ENCODE measurements at regions not wholly inside any gene's neighbourhood (a gene's known extent, or its start where the extent isn't known, plus 50 kb on each side); places are given as distances from the start of the nearest gene placed in this dataset.

DNA sequence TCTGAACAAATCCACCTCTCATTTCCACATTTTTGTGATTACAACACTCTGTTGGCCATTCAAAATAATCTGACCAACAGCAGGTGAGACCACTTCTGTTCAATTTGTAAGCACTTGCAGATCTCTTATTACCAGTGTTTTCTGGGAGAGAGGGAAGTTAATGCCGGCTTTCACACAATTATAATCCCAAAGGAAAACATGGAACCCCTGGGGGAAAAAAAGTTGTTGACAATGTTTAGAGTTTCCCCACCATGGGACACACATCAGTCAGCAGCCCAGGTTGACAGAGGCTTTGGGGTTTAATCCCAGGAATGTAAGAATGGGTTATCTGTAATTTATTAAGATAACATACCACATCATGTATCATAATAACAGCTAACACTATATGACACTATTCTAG, 68.4 kb upstream of the TNFSF4 start:
- TF ChIP-seq, protein P1, sequence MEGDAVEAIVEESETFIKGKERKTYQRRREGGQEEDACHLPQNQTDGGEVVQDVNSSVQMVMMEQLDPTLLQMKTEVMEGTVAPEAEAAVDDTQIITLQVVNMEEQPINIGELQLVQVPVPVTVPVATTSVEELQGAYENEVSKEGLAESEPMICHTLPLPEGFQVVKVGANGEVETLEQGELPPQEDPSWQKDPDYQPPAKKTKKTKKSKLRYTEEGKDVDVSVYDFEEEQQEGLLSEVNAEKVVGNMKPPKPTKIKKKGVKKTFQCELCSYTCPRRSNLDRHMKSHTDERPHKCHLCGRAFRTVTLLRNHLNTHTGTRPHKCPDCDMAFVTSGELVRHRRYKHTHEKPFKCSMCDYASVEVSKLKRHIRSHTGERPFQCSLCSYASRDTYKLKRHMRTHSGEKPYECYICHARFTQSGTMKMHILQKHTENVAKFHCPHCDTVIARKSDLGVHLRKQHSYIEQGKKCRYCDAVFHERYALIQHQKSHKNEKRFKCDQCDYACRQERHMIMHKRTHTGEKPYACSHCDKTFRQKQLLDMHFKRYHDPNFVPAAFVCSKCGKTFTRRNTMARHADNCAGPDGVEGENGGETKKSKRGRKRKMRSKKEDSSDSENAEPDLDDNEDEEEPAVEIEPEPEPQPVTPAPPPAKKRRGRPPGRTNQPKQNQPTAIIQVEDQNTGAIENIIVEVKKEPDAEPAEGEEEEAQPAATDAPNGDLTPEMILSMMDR (IDR thresholded peaks at IDR 0.05) = no peak
- TF ChIP-seq, protein P2, sequence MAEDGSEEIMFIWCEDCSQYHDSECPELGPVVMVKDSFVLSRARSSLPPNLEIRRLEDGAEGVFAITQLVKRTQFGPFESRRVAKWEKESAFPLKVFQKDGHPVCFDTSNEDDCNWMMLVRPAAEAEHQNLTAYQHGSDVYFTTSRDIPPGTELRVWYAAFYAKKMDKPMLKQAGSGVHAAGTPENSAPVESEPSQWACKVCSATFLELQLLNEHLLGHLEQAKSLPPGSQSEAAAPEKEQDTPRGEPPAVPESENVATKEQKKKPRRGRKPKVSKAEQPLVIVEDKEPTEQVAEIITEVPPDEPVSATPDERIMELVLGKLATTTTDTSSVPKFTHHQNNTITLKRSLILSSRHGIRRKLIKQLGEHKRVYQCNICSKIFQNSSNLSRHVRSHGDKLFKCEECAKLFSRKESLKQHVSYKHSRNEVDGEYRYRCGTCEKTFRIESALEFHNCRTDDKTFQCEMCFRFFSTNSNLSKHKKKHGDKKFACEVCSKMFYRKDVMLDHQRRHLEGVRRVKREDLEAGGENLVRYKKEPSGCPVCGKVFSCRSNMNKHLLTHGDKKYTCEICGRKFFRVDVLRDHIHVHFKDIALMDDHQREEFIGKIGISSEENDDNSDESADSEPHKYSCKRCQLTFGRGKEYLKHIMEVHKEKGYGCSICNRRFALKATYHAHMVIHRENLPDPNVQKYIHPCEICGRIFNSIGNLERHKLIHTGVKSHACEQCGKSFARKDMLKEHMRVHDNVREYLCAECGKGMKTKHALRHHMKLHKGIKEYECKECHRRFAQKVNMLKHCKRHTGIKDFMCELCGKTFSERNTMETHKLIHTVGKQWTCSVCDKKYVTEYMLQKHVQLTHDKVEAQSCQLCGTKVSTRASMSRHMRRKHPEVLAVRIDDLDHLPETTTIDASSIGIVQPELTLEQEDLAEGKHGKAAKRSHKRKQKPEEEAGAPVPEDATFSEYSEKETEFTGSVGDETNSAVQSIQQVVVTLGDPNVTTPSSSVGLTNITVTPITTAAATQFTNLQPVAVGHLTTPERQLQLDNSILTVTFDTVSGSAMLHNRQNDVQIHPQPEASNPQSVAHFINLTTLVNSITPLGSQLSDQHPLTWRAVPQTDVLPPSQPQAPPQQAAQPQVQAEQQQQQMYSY (CRISPR knock-in tag; IDR thresholded peaks at IDR 0.05) = no peak
- TF ChIP-seq MXD4 (CRISPR knock-in tag; IDR thresholded peaks at IDR 0.05; ENCODE audit: borderline replicate concordance) (no peak), SP1 (CRISPR knock-in tag; conservative IDR thresholded peaks at IDR 0.05) (no peak), ZNF396 (CRISPR knock-in tag; IDR thresholded peaks at IDR 0.05; ENCODE audit: borderline replicate concordance) (no peak)
- TF ChIP-seq, protein P3, sequence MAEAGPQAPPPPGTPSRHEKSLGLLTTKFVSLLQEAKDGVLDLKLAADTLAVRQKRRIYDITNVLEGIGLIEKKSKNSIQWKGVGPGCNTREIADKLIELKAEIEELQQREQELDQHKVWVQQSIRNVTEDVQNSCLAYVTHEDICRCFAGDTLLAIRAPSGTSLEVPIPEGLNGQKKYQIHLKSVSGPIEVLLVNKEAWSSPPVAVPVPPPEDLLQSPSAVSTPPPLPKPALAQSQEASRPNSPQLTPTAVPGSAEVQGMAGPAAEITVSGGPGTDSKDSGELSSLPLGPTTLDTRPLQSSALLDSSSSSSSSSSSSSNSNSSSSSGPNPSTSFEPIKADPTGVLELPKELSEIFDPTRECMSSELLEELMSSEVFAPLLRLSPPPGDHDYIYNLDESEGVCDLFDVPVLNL (CRISPR knock-in tag; IDR thresholded peaks at IDR 0.05; ENCODE audit: borderline replicate concordance, low read depth) = no peak
- TF ChIP-seq, protein P4, sequence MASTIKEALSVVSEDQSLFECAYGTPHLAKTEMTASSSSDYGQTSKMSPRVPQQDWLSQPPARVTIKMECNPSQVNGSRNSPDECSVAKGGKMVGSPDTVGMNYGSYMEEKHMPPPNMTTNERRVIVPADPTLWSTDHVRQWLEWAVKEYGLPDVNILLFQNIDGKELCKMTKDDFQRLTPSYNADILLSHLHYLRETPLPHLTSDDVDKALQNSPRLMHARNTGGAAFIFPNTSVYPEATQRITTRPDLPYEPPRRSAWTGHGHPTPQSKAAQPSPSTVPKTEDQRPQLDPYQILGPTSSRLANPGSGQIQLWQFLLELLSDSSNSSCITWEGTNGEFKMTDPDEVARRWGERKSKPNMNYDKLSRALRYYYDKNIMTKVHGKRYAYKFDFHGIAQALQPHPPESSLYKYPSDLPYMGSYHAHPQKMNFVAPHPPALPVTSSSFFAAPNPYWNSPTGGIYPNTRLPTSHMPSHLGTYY (CRISPR knock-in tag; IDR thresholded peaks at IDR 0.05) = no peak

Data from WTC11 (cell line).